IMR-90 (cell line): ENCODE measurements at regions not wholly inside any gene's neighbourhood (a gene's known extent, or its start where the extent isn't known, plus 50 kb on each side); places are given as distances from the start of the nearest gene placed in this dataset.

ENCODE experiments used
- ATAC-seq: fragments of 200-7000 bp; cut with Tn5 transposase; 2 replicates; pipeline ENCODE4 v1.9.1; 2020; ENCODE audit warnings: low read depth, mild to moderate bottlenecking, moderate library complexity
- BruUV-seq: library from RNA; stranded (reverse); fragments of 400-500 nt; replicated peaks from 2 replicates; lab custom pipeline; 2021; lab: Mats Ljungman, UMichigan
- CTCF ChIA-PET: fragments of 300-600 bp; formaldehyde crosslinking; extraction: SDS; loops from one replicate; lab custom pipeline; 2021; ENCODE audit warnings: antibody characterized with exemption; lab: Yijun Ruan, JAX
- POLR2A ChIA-PET: fragments of 300-600 bp; sonication (Branson Sonifier 250); formaldehyde crosslinking; loops from one replicate; lab custom pipeline; 2022; ENCODE audit warnings: antibody characterized with exemption; ENCODE audit not compliant: unreplicated experiment; lab: Charles Lee
- DNase-seq: peaks from one replicate; pipeline ENCODE4 v3.0.0; 2013
- H2AFZ ChIP-seq: replicated peaks from 2 replicates; pipeline ENCODE3; 2013; ENCODE audit warnings: low read length, mild to moderate bottlenecking; ENCODE audit not compliant: poor library complexity
- H2AK5ac ChIP-seq: 2 replicates; pipeline ENCODE4 v1.6.1; 2013; ENCODE audit warnings: low read depth, low read length, inconsistent platforms
- H2AK9ac ChIP-seq: replicated peaks from 2 replicates; pipeline ENCODE3; 2013; ENCODE audit warnings: mild to moderate bottlenecking, low read depth, low read length, moderate library complexity; ENCODE audit not compliant: poor library complexity
- H2BK120ac ChIP-seq: 2 replicates; pipeline ENCODE4 v1.6.1; 2013; ENCODE audit warnings: low read depth, low read length, inconsistent platforms
- H2BK15ac ChIP-seq: 3 replicates; pipeline ENCODE4 v1.6.1; 2013; ENCODE audit warnings: low read depth, low read length, inconsistent platforms
- H2BK20ac ChIP-seq: 2 replicates; pipeline ENCODE4 v1.6.1; 2013; ENCODE audit warnings: low read depth, mild to moderate bottlenecking, inconsistent platforms, low read length, moderate library complexity
- H2BK5ac ChIP-seq: 2 replicates; pipeline ENCODE4 v1.6.1; 2013; ENCODE audit warnings: mild to moderate bottlenecking, low read depth, low read length, inconsistent platforms; ENCODE audit not compliant: poor library complexity, severe bottlenecking
- H3K14ac ChIP-seq: replicated peaks from 2 replicates; pipeline ENCODE4 v1.6.1; 2013; ENCODE audit warnings: low read depth, low read length, inconsistent platforms
- H3K18ac ChIP-seq: 2 replicates; pipeline ENCODE4 v1.6.1; 2013; ENCODE audit warnings: low read depth, low read length, control low read depth
- H3K23ac ChIP-seq: 2 replicates; pipeline ENCODE4 v1.6.1; 2013; ENCODE audit warnings: low read depth, low read length, inconsistent platforms
- H3K27ac ChIP-seq: 2 replicates; pipeline ENCODE4 v1.5.1; 2013; ENCODE audit warnings: mild to moderate bottlenecking, control low read depth, low read length; ENCODE audit not compliant: insufficient read depth
- H3K27me3 ChIP-seq: 2 replicates; pipeline ENCODE4 v1.6.1; 2013; ENCODE audit warnings: low read length; ENCODE audit not compliant: control insufficient read depth, insufficient read depth
- H3K36me3 ChIP-seq: 2 replicates; pipeline ENCODE4 v1.6.1; 2013; ENCODE audit warnings: low read length, mixed read lengths; ENCODE audit not compliant: control insufficient read depth, insufficient read depth
- H3K4ac ChIP-seq: 2 replicates; pipeline ENCODE4 v1.6.1; 2013; ENCODE audit warnings: low read depth, low read length, inconsistent platforms
- H3K4me1 ChIP-seq: 2 replicates; pipeline ENCODE4 v1.6.1; 2013; ENCODE audit warnings: low read length, mixed read lengths; ENCODE audit not compliant: control insufficient read depth, insufficient read depth
- H3K4me2 ChIP-seq: 2 replicates; pipeline ENCODE4 v1.6.1; 2013; ENCODE audit warnings: low read depth, mild to moderate bottlenecking, control low read depth, low read length, moderate library complexity
- H3K4me3 ChIP-seq: 2 replicates; pipeline ENCODE4 v1.5.1; 2013; ENCODE audit warnings: low read depth, mild to moderate bottlenecking, control low read depth, low read length, moderate library complexity; ENCODE audit not compliant: insufficient read depth
- H3K56ac ChIP-seq: 2 replicates; pipeline ENCODE4 v1.6.1; 2013; ENCODE audit warnings: low read length, inconsistent platforms; ENCODE audit not compliant: insufficient read depth; ENCODE audit errors: extremely low read depth
- H3K79me1 ChIP-seq, 2 experiments: 2 replicates each; pipeline ENCODE4 v1.6.1; 2013; ENCODE audit warnings: low read length in 2 of 2, inconsistent platforms in 1 of 2, low read depth in 1 of 2
- H3K9ac ChIP-seq: 2 replicates; pipeline ENCODE4 v1.6.1; 2013; ENCODE audit warnings: low read depth, low read length, control low read depth
- H3K9me1 ChIP-seq: 2 replicates; pipeline ENCODE4 v1.6.1; 2013; ENCODE audit warnings: low read length, inconsistent platforms; ENCODE audit not compliant: insufficient read depth
- H3K9me3 ChIP-seq: 2 replicates; pipeline ENCODE4 v1.6.1; 2013; ENCODE audit warnings: low read length; ENCODE audit not compliant: control insufficient read depth, insufficient read depth
- H4K20me1 ChIP-seq: 2 replicates; pipeline ENCODE4 v1.6.1; 2013; ENCODE audit warnings: low read length, inconsistent platforms; ENCODE audit not compliant: insufficient read depth
- H4K5ac ChIP-seq: 2 replicates; pipeline ENCODE4 v1.6.1; 2013; ENCODE audit warnings: mild to moderate bottlenecking, low read depth, low read length, control low read depth
- H4K8ac ChIP-seq, 2 experiments: 2 replicates each; pipeline ENCODE4 v1.6.1; 2013; ENCODE audit warnings: low read depth in 2 of 2, low read length in 2 of 2, control low read depth in 1 of 2, inconsistent platforms in 1 of 2
- H4K91ac ChIP-seq: 2 replicates; pipeline ENCODE4 v1.6.1; 2013; ENCODE audit warnings: low read depth, low read length, inconsistent platforms; ENCODE audit not compliant: insufficient read depth
- CEBPB ChIP-seq: IDR thresholded peaks from 2 replicates; pipeline ENCODE4 v1.6.1; 2012; ENCODE audit warnings: low read depth, low read length, improper control_type of control experiment
- FOS ChIP-seq: fragments of 150-350 bp; IDR thresholded peaks from 2 replicates; pipeline ENCODE4 v1.6.1; 2016; ENCODE audit warnings: low read depth, low read length
- MAZ ChIP-seq: IDR thresholded peaks from 2 replicates; pipeline ENCODE4 v1.6.1; 2012; ENCODE audit warnings: low read depth, mild to moderate bottlenecking, low read length, improper control_type of control experiment, moderate library complexity, borderline replicate concordance
- MXI1 ChIP-seq: IDR thresholded peaks from 2 replicates; pipeline ENCODE4 v1.6.1; 2012; ENCODE audit warnings: low read depth, mild to moderate bottlenecking, low read length, moderate library complexity, borderline replicate concordance
- NFE2L2 ChIP-seq: fragments of 150-350 bp; IDR thresholded peaks from 2 replicates; pipeline ENCODE4 v1.6.1; 2016; ENCODE audit warnings: low read depth, mild to moderate bottlenecking, low read length
- POLR2A ChIP-seq: IDR thresholded peaks from 2 replicates; pipeline ENCODE4 v1.6.1; 2012; ENCODE audit warnings: mild to moderate bottlenecking, low read depth, low read length
- RAD21 ChIP-seq: IDR thresholded peaks from 2 replicates; pipeline ENCODE4 v1.6.1; 2012; ENCODE audit warnings: low read length, improper control_type of control experiment
- RCOR1 ChIP-seq: IDR thresholded peaks from 2 replicates; pipeline ENCODE4 v1.6.1; 2012; ENCODE audit warnings: mild to moderate bottlenecking, low read length, improper control_type of control experiment; ENCODE audit not compliant: insufficient replicate concordance
- WGBS, 2 experiments: methylation state at CpG; one replicate each; pipeline versions ENCODE4 v1.1.5 to v1.1.7; 2013; ENCODE audit warnings: missing lambda C conversion rate in 2 of 2; ENCODE audit not compliant: insufficient read length in 1 of 2; ENCODE audit errors: extremely low coverage in 2 of 2; 5-methylcytosine and 5-hydroxymethylcytosine counted together
- dilution Hi-C: fragments of 300-500 bp; cut with HindIII; formaldehyde crosslinking; loops from one replicate; pipeline ENCODE4 v1.14.3; 2018; ENCODE audit warnings: low sequenced_read_pairs; ENCODE audit not compliant: unreplicated experiment
- in situ Hi-C: fragments of 300-500 bp; cut with MboI; formaldehyde crosslinking; loops from 3 replicates; pipeline ENCODE4 v1.14.3; 2019; ENCODE audit warnings: low sequenced_read_pairs, inconsistent platforms, mixed read lengths
- intact Hi-C: fragments of 100-400 bp; cut with micrococcal nuclease; formaldehyde crosslinking; loops from 2 replicates; pipeline ENCODE4 v1.10.0; 2022
- TF ChIP-seq, protein P1 (sequence below): fragments of 150-350 bp; IDR thresholded peaks from 2 replicates; pipeline ENCODE4 v1.6.1; 2017; ENCODE audit warnings: mild to moderate bottlenecking, antibody characterized with exemption, low read length, low read depth
- TF ChIP-seq, protein P2 (sequence below): conservative IDR thresholded peaks from 2 replicates; pipeline ENCODE4 v1.5.1; 2012; ENCODE audit warnings: mild to moderate bottlenecking, low read depth, low read length, improper control_type of control experiment
- TF ChIP-seq, protein P3 (sequence below): fragments of 150-350 bp; IDR thresholded peaks from 2 replicates; pipeline ENCODE4 v1.6.1; 2016; ENCODE audit warnings: low read depth, mild to moderate bottlenecking, low read length, moderate library complexity, borderline replicate concordance

DNA sequence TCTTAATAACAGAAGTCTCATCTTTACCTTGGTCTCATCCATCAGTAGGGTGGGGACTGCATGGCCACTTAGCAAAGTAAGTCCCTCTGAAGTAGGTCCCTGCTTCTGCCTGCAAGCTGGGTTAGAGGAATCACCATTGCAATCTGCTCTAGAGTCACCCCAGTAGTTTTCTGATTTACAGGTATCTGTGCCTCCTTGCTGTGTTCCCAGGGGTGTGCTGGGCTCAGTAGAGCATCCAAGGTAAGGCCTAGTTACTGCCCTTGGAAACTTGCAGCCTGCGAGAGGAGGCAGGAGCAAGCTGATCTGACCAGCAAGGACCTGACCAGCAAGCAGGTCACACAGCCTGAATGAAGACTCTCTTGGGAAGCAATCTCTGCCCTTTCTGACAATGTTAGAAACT, 160.8 kb upstream of the GSC start:
- H2BK120ac ChIP-seq = no peak overlapping the region
- in situ Hi-C loops = no loop called here
- no peak overlapping the region for H2AK5ac ChIP-seq
- H3K4me2 ChIP-seq = no peak overlapping the region
- no peaks in the 10 kb centered on the region; the same call in 1 of the 2 replicates for H3K27me3 ChIP-seq
- POLR2A ChIA-PET = no interaction called here
- no peak overlapping the region for H2BK5ac ChIP-seq
- no peaks in the 10 kb centered on the region for H4K20me1 ChIP-seq
- H3K36me3 ChIP-seq = no peaks in the 10 kb centered on the region
- H3K4me3 ChIP-seq = no peak overlapping the region
- H4K5ac ChIP-seq = no peak overlapping the region
- no peak overlapping the region for H3K9ac ChIP-seq
- ATAC-seq (no peak), DNase-seq (no peak)
- H3K9me3 ChIP-seq = peaks cover 6% of the 10 kb centered on the region
- H3K79me1 ChIP-seq = no peaks in the 10 kb centered on the region
- no peaks in the 10 kb centered on the region for H3K9me1 ChIP-seq
- H3K4ac ChIP-seq = no peak overlapping the region
- WGBS, 2 experiments = no CpG with 5 or more reads among the region's 1 CpG
- H2BK15ac ChIP-seq = no peak overlapping the region
- no peak overlapping the region for H3K27ac ChIP-seq
- H4K8ac ChIP-seq = no peak overlapping the region
- BruUV-seq = no TSS peak
- H3K18ac ChIP-seq = no peak overlapping the region
- dilution Hi-C loops = no loop called here
- no peak overlapping the region for H2AK9ac ChIP-seq
- no peak for TF ChIP-seq FOS
- no peak for TF ChIP-seq CEBPB
- no peak for TF ChIP-seq MXI1
- TF ChIP-seq, protein P1, sequence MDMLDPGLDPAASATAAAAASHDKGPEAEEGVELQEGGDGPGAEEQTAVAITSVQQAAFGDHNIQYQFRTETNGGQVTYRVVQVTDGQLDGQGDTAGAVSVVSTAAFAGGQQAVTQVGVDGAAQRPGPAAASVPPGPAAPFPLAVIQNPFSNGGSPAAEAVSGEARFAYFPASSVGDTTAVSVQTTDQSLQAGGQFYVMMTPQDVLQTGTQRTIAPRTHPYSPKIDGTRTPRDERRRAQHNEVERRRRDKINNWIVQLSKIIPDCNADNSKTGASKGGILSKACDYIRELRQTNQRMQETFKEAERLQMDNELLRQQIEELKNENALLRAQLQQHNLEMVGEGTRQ = no peak
- no peak for TF ChIP-seq MAZ
- TF ChIP-seq NFE2L2 = no peak
- no peak for TF ChIP-seq RAD21
- TF ChIP-seq POLR2A = no peak
- TF ChIP-seq, protein P2, sequence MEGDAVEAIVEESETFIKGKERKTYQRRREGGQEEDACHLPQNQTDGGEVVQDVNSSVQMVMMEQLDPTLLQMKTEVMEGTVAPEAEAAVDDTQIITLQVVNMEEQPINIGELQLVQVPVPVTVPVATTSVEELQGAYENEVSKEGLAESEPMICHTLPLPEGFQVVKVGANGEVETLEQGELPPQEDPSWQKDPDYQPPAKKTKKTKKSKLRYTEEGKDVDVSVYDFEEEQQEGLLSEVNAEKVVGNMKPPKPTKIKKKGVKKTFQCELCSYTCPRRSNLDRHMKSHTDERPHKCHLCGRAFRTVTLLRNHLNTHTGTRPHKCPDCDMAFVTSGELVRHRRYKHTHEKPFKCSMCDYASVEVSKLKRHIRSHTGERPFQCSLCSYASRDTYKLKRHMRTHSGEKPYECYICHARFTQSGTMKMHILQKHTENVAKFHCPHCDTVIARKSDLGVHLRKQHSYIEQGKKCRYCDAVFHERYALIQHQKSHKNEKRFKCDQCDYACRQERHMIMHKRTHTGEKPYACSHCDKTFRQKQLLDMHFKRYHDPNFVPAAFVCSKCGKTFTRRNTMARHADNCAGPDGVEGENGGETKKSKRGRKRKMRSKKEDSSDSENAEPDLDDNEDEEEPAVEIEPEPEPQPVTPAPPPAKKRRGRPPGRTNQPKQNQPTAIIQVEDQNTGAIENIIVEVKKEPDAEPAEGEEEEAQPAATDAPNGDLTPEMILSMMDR = no peak
- TF ChIP-seq, protein P3, sequence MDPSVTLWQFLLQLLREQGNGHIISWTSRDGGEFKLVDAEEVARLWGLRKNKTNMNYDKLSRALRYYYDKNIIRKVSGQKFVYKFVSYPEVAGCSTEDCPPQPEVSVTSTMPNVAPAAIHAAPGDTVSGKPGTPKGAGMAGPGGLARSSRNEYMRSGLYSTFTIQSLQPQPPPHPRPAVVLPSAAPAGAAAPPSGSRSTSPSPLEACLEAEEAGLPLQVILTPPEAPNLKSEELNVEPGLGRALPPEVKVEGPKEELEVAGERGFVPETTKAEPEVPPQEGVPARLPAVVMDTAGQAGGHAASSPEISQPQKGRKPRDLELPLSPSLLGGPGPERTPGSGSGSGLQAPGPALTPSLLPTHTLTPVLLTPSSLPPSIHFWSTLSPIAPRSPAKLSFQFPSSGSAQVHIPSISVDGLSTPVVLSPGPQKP = no peak
- TF ChIP-seq RCOR1 = no peak
- no peaks in the 10 kb centered on the region for H3K4me1 ChIP-seq
- intact Hi-C loops = no loop called here
- no peak overlapping the region for H2AFZ ChIP-seq
- CTCF ChIA-PET = no interaction called here
- H3K23ac ChIP-seq = no peak overlapping the region
- no peak overlapping the region for H4K91ac ChIP-seq
- no peak overlapping the region for H3K14ac ChIP-seq
- H2BK20ac ChIP-seq = no peak overlapping the region
- H3K56ac ChIP-seq = no peak overlapping the region
